EL (cell line): ENCODE measurements at regions not wholly inside any gene's neighbourhood (a gene's known extent, or its start where the extent isn't known, plus 50 kb on each side); places are given as distances from the start of the nearest gene placed in this dataset.

ENCODE experiments used
- DNase-seq: peaks from one replicate; pipeline ENCODE4 v3.0.0-alpha.2; 2016

DNA sequence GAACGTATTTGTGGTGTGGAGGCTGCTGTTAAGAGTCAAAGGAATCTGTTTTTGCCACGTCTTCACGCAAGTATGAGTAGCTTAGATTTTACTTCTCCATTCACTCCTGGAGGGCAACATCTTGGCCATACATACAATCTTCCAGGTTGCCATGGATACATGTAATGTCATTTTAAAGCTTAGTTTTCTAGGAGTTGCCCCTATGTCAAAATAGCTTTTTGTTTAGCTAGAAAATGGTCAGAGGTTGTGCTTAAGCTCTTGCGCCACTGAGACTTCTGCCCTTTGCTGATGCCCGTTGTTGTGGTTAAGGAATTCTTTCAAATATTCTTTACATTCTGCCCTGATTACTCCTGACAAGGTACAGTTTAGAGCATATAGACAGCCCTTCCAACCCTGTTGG lies 245.4 kb upstream of the TFPI start:
- DNase-seq, result no peak

DNA sequence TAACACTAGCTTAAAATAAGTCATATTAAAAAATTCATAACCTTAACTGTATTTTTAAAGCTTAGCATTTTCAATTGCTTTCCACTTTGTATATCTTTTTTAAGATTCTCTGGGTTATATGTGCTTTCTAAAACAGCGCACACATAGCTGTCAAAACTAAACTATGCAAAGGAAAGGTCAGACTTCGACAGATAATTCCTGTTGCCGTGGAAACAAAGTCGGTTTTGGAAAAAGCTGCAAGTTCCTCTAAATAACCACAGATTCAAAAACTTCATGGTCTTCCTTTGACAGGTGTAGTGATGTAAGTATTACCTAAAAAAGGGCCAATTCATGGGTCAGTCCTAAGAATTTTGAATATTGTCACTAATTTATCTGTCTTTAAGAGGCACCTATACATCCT lies 249.6 kb upstream of the TFPI start:
- no peak for DNase-seq

DNA sequence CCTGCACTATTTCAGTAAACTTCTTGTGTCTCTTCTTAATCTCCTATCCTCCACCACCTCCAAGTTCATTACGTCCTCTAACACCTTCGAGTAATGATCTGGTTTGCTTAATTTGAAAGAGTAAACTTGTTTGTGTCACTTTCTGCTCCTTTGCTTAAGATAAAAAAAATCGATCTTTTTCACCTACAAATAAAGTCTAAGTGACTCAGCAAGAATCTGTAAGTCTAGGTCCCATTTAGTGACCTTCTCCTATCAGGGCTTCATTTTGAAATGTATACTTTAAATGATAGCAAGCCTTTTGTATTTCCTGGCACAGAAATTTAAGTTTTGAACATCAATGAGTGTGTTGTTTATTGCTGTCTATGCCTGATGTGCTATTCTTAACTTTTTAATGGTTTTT lies 260.9 kb upstream of the TFPI start:
- no peak for DNase-seq

DNA sequence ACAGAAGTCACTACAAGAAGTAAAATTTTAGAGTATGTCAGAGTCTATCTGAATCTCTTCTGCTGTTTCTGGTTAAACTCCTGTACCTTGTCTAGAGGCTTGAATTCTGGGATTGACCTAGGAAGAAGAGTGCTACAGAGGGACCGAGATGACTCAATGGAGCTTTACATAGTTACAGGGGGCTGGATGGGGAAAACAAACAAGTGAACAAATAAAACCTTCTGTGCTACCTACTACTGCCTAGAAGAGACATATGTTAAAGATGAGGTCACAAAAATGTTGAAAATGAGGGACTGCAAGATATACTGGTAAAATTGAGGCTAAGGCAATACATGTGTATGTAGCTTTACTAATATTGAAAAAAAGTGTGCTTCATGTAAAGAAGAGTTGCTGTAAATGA lies 265.4 kb upstream of the TFPI start:
- DNase-seq, result peak; percentile 9

DNA sequence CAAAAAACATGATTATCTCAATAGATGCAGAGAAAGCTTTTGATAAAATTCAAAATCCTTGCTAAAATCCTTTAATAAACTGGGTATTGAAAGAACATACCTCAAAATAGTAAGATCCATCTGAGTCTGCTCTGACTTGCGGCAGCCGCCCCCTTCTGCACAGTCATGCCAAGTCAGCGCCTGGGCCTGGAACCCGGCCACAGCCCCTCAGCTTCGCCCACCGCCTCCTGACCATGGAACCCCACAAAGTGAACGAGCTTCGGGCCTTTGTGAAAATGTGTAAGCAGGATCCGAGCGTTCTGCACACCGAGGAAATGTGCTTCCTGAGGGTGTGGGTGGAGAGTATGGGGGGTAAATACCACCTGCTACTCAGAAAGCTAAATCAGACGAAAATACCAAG lies 270.9 kb upstream of the TFPI start:
- no peak for DNase-seq

DNA sequence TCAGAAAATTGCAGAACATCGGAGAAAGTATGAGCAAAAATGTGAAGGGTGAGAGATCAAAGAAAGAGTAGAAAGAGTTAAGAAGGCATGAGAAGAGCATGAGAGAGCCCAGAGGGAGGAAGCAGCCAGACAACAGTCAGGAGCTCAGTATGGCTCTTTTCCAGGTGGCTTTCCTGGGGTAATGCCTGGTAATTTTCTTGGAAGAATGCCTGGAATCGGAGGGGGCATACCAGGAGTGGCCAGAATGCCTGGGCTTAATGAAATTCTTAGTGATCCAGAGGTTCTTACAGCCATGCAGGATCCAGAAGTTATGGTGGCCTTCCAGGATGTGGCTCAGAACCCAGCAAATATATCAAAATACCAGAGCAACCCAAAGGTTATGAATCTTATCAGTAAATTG lies 271.8 kb upstream of the TFPI start:
- peak; percentile 60 for DNase-seq

DNA sequence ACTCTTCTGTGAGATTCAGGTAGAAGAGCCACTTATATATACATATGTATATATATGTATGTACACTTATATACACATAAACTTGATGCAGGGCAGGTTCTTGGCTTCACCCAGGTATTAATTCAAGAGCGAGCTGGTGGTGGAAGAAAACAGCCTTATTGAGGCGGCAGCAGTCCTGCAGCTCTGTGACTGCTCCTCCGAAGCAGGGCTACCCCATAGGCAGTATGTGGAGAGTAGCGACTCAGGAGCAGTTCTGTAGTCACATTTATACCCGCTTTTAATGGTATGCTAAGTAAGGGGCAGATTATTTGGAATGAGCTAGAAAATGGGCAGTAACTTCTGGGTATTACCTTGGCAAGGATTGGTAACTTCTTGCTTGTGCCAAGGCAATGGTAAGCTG lies 280.6 kb upstream of the TFPI start:
- DNase-seq, result no peak

DNA sequence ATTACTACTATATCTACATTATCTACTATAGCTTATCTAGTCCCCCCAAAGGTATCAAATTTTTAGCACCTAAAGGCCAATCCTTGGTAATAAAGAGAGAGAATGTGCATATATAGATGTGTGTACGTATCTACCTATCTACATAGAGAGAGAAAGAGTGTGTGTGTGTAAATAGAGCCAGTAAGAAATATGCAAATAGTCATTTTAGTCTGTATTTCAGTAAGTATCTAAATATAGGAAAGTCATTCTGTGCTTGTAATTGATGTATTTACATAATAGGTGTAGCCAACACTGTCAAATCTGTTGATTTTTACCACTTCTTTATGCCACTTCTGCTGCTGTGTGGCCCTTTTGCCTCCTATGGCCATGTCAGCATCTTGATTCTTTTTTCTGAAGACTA lies 284.5 kb upstream of the TFPI start:
- no peak for DNase-seq

DNA sequence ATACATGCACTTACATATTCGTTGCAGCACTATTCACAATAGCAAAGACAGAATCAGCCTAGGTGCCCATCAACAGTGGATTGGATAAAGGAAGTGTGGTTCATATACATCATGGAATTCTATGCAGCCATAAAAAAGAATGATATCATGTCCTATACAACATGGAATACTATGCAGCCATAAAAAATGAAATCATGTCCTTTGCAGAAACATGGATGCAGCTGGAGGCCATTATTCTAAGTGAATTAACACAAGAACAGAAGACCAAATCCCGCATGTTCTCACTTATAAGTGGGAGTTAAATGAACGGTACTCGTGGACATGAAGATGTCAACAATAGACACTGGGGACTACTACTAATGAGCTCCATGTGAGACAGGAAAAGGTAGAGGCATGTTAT lies 288.1 kb upstream of the TFPI start:
- no peak for DNase-seq

DNA sequence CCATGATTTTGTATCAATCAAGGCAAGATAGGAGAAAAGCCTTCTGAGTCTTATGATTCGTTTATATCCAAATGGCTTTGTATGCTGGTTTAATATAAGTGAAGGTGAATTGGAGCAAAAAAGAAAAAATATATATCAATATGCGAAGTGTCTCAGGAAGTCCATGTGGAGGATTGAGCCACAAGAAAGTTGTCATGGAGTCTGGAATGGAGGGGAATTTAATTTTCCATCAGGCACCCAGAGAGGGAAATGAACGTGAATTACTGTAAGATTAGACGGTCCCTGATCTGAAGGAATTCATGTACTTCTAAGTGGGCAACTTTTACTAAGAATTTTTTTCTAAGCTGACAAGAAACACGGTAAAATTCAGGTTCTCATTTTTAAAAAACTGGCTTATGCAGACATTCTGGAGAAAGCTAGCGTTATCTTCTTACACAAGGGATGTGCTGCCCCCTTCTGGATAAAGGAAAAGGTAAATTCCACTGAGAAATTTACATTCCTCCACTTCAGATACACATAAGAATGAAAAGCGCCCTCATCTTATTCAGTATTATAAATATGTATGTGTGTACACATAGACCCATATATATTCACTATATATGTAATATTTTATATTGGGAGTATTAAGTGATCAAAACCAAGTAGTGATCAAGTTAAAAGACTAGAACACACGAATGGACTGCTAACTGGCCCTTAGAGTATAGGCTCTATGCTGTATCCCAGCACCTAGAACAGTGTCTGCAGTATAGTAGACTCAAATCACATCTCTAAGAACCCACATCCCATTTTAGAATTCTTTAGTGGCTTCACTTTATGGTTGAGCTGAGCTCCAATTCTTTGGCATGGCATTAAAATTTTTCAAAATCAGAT lies 289.0 kb upstream of the TFPI start:
- peak; percentile 73 for DNase-seq

DNA sequence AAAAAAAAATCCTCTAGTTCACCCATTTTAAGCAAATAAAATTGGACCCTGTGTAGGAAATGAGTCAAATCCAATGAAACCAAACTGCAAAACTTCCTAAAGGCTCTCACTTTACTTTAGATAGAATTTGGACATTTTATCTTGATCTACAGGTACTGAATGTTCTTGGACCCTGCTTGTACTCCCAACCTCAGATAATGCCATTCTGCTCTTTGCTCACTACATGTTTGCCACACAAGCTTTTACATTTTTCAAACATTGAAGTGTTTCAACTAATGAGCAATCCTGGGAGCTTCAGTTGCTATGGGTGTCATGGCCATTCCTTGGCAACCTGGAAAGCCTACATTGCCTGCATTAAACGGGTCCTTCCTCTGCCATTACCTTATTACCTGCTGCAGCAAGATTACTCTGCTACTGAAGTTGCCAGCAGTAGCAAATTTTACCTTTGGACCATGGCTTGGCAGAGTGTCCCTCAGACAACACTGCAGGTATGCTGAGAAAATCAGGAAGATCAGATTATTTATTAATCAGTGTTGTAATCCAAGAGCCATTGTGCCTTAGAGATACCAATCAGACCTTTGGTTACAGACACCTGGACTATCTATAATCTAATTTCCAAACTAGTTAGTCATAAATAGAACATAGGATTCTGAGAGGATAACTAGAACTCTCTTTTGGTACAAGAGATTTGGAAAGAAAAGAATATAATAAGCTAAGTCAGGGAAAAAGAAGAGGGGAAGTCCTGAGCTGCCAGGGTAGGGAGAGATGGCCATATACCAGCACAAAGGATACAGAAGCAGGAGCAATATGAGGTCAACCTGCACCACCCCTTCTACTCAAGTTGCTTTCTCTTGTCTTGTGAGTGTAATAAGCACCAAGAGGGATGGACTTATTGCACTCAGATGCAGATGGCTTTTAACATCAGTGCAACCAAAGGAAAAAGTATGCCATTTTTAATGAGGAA lies 293.3 kb upstream of the TFPI start:
- DNase-seq, result no peak

DNA sequence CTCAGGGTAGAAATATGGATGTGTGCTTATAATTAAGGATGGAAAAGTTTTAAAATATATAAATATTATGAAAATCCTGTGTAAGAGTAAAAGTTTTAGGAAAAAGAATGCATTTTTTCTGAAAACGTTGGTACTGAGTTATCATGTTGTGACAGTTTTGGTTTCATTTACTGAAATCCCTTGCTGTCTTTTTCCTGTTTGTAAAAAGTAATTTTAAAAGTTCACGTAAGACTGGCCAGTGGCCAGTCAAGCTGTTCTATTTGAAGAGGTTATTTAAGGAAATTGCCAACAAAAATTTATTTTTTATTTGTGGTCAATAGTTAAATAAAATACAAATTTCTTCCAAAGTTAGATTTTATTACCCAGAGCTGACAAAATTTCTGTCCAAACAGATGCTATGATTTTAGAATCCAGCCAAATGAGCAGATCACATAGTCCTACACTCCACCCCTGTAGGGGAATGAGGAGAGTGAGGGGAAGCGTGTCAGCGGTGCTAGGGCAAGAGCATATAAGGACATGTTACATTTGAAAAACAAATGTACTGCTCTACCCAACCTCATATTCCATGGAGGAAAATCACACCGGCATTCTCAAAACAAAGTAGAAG lies 297.8 kb upstream of the TFPI start:
- no peak for DNase-seq

DNA sequence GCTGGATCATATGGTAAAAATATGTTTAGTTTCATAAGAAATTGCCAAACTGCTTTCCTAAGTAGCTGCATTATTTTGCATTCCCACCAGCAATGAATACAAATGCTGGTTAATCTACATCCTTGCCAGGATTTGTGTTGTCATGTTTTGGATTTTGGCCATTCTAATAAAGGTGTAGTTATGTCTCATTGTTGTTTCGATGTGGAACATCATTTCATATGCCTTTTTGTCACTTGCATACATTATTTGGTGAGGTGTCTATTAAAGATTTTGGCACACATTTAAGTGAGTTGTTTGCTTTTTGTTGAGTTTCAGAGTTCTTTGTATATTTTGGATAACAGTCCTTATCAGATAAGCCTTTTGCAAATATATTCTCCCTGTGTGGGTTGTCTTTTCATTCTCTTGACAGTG lies 299.2 kb upstream of the TFPI start:
- no peak for DNase-seq

DNA sequence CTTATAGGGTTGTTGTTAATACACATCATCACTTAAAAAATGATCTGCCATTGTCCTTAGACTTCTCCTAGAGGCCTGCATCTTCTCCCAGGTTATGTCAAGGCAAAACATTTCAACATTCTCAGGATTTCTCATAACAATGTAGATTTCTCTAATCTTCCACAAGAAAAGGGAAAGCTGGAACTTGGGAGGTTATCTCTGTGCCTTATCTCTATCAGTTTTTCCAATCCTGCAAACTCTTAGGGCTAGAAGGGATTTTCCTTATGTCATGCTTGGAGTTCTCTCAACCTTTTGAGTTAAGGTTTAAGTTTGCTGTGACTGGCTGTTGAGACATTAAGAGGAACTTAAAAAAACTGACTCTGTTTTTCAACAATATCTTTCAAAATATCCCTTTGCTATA lies 300.6 kb upstream of the TFPI start:
- DNase-seq, result no peak

DNA sequence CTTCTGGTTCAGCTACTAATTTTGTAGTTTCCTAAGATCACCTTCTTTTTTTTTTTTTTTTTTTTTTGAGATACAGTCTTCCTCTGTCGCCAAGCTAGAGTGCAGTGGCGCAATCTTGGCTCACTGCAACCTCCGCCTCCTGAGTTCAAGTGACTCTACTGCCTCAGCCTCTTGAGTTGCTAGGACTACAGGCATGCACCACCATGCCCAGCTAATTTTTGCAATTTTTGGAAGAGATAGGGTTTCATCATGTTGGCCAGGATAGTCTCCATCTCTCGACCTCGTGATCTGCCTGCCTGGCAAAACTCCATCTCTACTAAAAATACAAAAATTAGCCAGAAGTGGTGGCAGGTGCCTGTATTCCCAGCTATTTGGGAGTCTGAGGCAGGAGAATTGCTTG lies 301.5 kb upstream of the TFPI start:
- no peak for DNase-seq

DNA sequence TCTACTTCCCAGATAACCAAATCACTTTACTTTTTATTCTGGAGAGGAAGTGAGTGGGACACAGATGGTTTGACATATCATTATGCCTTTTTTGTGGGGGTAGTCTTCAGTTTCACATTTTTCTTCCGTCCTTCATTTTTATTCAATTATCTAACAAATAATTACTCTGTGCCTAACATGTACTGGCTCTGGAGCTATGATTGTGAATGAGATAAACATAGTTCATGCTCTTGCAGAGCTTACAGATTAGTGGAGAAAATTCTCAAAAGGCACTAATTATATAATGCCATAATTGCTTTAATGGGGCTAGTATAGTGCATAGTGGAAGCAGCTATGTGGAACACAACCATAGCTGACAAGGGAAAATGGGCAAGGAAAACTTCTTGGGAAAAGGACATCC lies 303.6 kb upstream of the TFPI start:
- no peak for DNase-seq

DNA sequence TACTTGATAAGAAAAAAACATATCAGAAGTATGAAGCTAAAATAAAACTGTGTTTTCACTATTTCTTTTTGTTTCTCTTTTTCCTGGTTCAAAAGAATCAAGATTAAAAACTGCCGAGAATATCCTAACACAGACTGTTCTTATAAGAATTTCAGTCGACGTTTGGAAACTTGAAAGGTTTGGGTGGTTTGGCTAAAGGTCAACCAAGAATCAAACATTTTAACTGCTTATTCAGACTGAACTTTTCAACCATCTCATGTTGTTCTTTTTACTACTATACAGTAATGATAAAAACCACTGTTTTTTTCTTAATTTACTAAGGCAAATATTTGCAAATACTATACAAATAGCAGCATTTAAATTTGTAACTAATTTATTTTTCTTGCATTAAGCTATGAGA lies 308.5 kb upstream of the TFPI start:
- DNase-seq, result no peak

DNA sequence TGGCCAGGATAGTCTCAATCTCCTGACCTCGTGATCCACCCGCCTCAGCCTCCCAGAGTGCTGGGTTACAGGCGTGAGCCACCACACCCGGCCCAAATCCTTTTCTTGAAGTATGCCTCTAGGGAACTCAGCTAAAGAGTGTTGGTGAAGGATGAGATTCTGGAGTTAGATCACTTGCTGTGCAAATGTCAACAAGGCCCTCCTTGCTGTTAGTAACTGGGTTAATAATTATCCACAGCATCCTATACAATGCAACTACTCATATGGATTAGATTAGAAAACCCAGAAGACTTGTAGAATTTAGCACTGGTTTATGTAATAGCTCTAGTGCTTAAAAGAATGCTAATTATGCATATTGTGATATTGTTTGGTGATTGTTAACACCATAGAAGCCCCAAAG lies 310.8 kb upstream of the TFPI start:
- DNase-seq, result no peak

DNA sequence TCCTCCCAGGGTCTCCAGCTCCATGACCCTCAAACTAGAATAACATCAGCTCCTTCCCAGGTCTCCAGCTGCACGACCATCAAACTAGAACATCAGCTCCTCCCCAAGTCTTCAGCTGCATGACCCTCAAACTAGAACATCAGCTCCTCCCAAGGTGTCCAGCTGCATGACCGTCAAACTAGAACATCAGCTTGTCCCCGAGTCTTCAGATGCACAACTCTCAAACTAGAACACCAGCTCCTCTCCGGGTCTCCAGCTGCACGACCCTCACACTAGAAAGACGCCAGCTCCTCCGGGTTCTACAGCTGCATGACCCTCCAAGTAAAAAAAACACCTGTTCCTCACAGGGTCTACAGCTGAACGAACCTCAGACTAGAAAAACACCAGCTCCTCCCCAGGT lies 312.9 kb upstream of the TFPI start:
- DNase-seq, result no peak

DNA sequence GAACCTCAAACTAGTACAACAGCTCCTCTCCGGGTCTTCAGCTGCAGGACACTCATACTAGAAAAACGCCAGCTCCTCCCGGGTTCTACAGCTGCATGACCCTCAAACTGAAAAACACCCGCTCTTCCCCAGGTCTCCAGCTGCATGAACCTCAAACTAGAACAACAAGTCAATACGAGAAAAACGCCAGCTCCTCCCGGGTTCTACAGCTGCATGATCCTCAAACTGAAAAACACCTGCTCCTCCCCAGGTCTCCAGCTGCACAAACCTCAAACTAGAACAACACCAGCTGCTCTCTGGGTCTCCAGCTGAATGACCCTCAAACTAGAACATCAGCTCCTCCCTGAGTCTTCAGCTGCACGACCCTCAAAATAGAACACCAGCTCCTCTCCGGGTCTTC lies 315.0 kb upstream of the TFPI start:
- no peak for DNase-seq

DNA sequence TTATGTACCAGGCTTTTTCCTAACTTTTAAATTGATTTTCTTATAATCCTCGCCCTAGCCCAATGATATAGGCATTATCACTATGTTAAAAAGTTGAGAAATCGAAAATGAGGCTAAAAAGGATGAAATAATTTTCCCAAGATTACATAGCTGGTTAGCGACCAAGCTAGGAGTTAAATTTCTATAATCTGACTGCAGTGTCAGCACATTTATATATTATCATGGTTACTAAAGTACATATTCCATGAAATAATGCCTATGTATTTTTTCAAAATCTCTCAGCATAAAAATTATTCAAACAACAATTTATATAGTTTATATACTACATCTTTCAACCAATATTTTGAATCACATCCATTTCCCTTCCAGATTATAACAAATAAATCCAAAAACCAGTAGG lies 317.3 kb upstream of the TFPI start:
- no peak for DNase-seq

DNA sequence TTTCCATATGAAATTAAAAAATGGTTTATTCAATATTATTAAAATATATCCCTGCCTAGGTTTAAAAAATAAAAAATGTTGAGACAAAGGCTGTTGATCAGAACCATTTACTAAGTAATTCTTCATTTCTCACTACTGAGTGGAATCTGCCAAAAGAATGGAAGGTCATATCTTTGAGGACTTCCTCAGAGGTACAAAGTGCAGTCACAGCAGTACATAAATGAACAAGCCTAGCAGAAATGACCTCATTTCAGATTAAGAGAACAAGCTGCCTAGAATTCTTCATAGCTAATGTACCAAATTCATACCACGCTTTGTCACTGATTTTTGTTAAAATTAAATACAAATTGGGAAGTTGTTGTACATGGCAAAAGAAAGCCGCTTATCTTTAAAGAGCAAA lies 318.9 kb upstream of the TFPI start:
- DNase-seq, result no peak

DNA sequence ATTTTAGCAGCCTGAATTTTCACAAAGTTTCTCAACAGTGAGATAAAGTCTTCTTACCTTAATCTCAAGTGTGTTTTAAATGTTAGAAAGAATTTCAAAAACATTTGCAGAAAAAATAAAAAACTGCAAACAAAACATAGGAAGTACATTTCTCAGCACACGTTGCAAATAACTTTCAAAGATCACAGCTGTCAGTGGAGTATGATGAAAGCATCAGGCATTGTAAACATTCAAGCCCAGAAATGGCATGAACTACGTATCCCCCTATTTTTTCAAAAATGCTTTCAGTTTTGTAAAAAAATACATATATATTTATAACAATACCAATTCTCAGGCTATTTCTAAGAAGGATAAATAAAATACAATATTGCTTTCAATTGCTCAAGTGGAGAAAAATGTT lies 320.6 kb upstream of the TFPI start:
- DNase-seq, result no peak
